ENCODE measurements at regions not wholly inside any gene's neighbourhood (a gene's known extent, or its start where the extent isn't known, plus 50 kb on each side); places are given as distances from the start of the nearest gene placed in this dataset.

DNA sequence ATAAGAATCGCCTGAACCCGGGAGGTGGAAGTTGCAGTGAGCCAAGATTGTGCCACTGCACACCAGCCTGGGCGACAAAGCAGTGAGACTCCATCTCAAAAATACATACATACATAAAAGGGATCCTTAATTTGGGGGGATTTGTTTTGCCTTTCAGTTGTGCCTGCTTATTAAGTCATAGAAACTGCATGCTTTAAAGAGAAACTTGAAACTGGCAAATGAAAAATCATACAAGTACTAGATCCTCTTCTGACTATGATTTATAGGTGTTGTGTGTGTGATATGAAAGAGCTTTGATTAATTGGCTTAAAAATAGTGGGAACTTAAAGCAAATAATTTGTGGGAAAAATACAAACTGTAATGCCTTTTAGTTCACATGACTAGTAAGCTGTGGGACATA is 963.7 kb downstream of the CNTNAP5 start:
- no peak overlapping the region for H2BK15ac ChIP-seq (ENCODE audit: low read depth, poor library complexity, severe bottlenecking)
- WGBS: 100% methylated on average over 2 of the region's 3 CpGs

DNA sequence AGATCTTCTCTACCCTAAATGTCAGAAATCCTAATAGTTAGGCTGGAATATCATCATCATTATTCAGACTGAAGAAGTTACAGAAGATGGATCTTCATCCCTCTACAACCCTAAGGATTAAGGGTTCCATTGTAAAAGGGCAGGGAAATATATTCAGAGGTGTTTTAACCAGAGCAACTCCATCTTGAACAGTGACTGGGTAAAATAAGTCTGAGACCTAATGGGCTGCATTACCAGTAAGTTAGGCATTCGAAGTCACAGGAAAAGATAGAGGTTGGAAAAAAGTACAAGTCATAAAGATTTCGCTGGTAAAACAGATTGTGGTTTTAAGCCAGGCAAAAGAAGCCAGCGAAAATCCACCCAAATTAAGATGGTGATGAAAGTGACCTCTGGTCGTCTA is 968.7 kb downstream of the CNTNAP5 start:
- no peak overlapping the region for H2AK5ac ChIP-seq (ENCODE audit: low read length, severe bottlenecking)
- no peak overlapping the region for H3K4ac ChIP-seq (ENCODE audit: low read depth in 1 of 2, low read length in 2 of 2)
- no peak overlapping the region for H3K18ac ChIP-seq (ENCODE audit: low read depth in 1 of 2, low read length in 2 of 2)
- no peak overlapping the region for H2BK5ac ChIP-seq (ENCODE audit: low read depth, low read length, poor library complexity, severe bottlenecking)
- DNase-seq: no peak
- H3K36me3 ChIP-seq (ENCODE audit: control insufficient read depth in 1 of 2, insufficient read depth in 2 of 2, low read depth in 1 of 2, low read length in 2 of 2): no peaks in the 10 kb centered on the region
- 76% methylated on average over 4 of the region's 4 CpGs for WGBS
- no peak overlapping the region for H2BK15ac ChIP-seq (ENCODE audit: low read depth, poor library complexity, severe bottlenecking)
- H4K91ac ChIP-seq (ENCODE audit: low read length): no peak overlapping the region
- H3K4me3 ChIP-seq (ENCODE audit: insufficient read depth in 1 of 2, low read depth in 1 of 2, low read length in 2 of 2): no peak overlapping the region
- H3K4me2 ChIP-seq (ENCODE audit: low read length, poor library complexity, severe bottlenecking): no peak overlapping the region
- H2AFZ ChIP-seq (ENCODE audit: low read depth, low read length): no peak overlapping the region
- H3K14ac ChIP-seq (ENCODE audit: low read length in 2 of 2): no peak overlapping the region
- no peak overlapping the region for H4K8ac ChIP-seq (ENCODE audit: low read length)
- H3K79me1 ChIP-seq (replicated peaks; ENCODE audit: low read length, poor library complexity, severe bottlenecking): no peaks in the 10 kb centered on the region
- no peak overlapping the region for H3K9ac ChIP-seq (ENCODE audit: low read length)
- H3K27me3 ChIP-seq (ENCODE audit: control insufficient read depth in 1 of 2, insufficient read depth in 1 of 2, low read length in 2 of 2): no peaks in the 10 kb centered on the region
- no peak overlapping the region for H2BK12ac ChIP-seq (ENCODE audit: low read length in 2 of 2)
- H3K23ac ChIP-seq (ENCODE audit: low read length in 2 of 2): no peak overlapping the region
- H3K27ac ChIP-seq (ENCODE audit: low read length, poor library complexity, severe bottlenecking): no peak overlapping the region
- H3K9me3 ChIP-seq (ENCODE audit: control insufficient read depth, low read length): no peaks in the 10 kb centered on the region
- no peak overlapping the region for H2BK120ac ChIP-seq (ENCODE audit: low read depth, low read length)
- no peaks in the 10 kb centered on the region for H3K4me1 ChIP-seq (ENCODE audit: control insufficient read depth, insufficient read depth, low read depth, low read length)

More for the DNA sequence above, 963.7 kb downstream of the CNTNAP5 start:
- H3K79me1 ChIP-seq (replicated peaks; ENCODE audit: low read length, poor library complexity, severe bottlenecking): no peaks in the 10 kb centered on the region
- no peak overlapping the region for H3K27ac ChIP-seq (ENCODE audit: low read length, poor library complexity, severe bottlenecking)
- H3K18ac ChIP-seq (ENCODE audit: low read depth in 1 of 2, low read length in 2 of 2): no peak overlapping the region
- no peak overlapping the region for H3K4ac ChIP-seq (ENCODE audit: low read depth in 1 of 2, low read length in 2 of 2)
- no peak overlapping the region for H3K4me3 ChIP-seq (ENCODE audit: insufficient read depth in 1 of 2, low read depth in 1 of 2, low read length in 2 of 2)
- no peak overlapping the region for H4K91ac ChIP-seq (ENCODE audit: low read length)
- no peak overlapping the region for H3K14ac ChIP-seq (ENCODE audit: low read length in 2 of 2)
- no peak overlapping the region for H3K9ac ChIP-seq (ENCODE audit: low read length)
- H2AFZ ChIP-seq (ENCODE audit: low read depth, low read length): no peak overlapping the region
- no peak overlapping the region for H2AK5ac ChIP-seq (ENCODE audit: low read length, severe bottlenecking)
- H3K4me2 ChIP-seq (ENCODE audit: low read length, poor library complexity, severe bottlenecking): no peak overlapping the region
- DNase-seq: no peak
- peaks cover 1% of the 10 kb centered on the region for H3K4me1 ChIP-seq (ENCODE audit: control insufficient read depth, insufficient read depth, low read depth, low read length)
- no peak overlapping the region for H2BK12ac ChIP-seq (ENCODE audit: low read length in 2 of 2)
- H4K8ac ChIP-seq (ENCODE audit: low read length): no peak overlapping the region
- no peaks in the 10 kb centered on the region for H3K36me3 ChIP-seq (ENCODE audit: control insufficient read depth in 1 of 2, insufficient read depth in 2 of 2, low read depth in 1 of 2, low read length in 2 of 2)
- H3K23ac ChIP-seq (ENCODE audit: low read length in 2 of 2): no peak overlapping the region
- H3K9me3 ChIP-seq (ENCODE audit: control insufficient read depth, low read length): no peaks in the 10 kb centered on the region
- no peaks in the 10 kb centered on the region for H3K27me3 ChIP-seq (ENCODE audit: control insufficient read depth in 1 of 2, insufficient read depth in 1 of 2, low read length in 2 of 2)
- no peak overlapping the region for H2BK120ac ChIP-seq (ENCODE audit: low read depth, low read length)
- no peak overlapping the region for H2BK5ac ChIP-seq (ENCODE audit: low read depth, low read length, poor library complexity, severe bottlenecking)

DNA sequence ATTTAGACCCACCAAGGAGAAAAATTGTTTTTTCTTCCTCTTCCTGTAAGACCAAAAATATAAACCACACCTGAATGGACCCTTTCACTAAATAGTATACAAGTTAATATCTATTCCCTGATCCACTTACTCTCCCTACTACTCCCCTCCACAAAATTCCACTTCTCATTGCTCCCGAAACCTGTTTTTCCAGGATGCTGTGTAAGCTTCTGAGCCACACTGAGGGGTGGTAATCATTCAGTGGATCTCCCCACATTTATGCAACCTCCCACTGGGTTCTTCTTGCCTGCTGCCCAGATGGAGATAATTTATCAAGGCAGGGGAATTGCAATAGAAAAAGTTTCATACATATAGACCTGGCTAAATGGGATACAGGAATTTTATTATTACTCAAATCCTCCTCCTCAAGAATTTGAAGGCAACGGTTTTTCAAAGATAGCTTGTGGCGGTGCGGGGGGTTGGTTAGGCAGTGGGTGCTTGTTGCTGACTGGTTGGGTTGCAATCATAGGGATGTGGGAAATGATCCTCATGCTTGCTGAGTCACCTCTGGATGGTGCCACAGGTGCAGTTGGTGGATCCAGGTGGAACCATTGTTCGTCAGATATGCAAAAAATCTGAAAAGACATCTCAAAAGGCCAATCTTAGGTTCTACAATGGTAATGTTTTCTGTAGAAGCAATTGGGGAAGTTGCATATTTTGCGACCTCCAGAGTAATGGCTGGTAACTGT is 970.3 kb downstream of the CNTNAP5 start:
- Histone ChIP-seq H3K79me1 (replicated peaks; ENCODE audit: low read length, poor library complexity, severe bottlenecking) (no peaks in the 10 kb centered on the region), H3K4me1 (ENCODE audit: control insufficient read depth, insufficient read depth, low read depth, low read length) (no peaks in the 10 kb centered on the region), H3K4me2 (ENCODE audit: low read length, poor library complexity, severe bottlenecking) (no peak overlapping the region), H3K9ac (ENCODE audit: low read length) (no peak overlapping the region), H3K4me3 (ENCODE audit: insufficient read depth in 1 of 2, low read depth in 1 of 2, low read length in 2 of 2) (no peak overlapping the region), H2BK12ac (ENCODE audit: low read length in 2 of 2) (no peak overlapping the region), H3K4ac (ENCODE audit: low read depth in 1 of 2, low read length in 2 of 2) (no peak overlapping the region), H2AK5ac (ENCODE audit: low read length, severe bottlenecking) (no peak overlapping the region), H3K23ac (ENCODE audit: low read length in 2 of 2) (no peak overlapping the region), H3K14ac (ENCODE audit: low read length in 2 of 2) (no peak overlapping the region), H3K27me3 (ENCODE audit: control insufficient read depth in 1 of 2, insufficient read depth in 1 of 2, low read length in 2 of 2) (no peaks in the 10 kb centered on the region), H3K9me3 (ENCODE audit: control insufficient read depth, low read length) (no peaks in the 10 kb centered on the region), H4K8ac (ENCODE audit: low read length) (no peak overlapping the region), H4K91ac (ENCODE audit: low read length) (no peak overlapping the region), H3K27ac (ENCODE audit: low read length, poor library complexity, severe bottlenecking) (no peak overlapping the region), H3K18ac (ENCODE audit: low read depth in 1 of 2, low read length in 2 of 2) (no peak overlapping the region), H2BK5ac (ENCODE audit: low read depth, low read length, poor library complexity, severe bottlenecking) (no peak overlapping the region), H2BK120ac (ENCODE audit: low read depth, low read length) (no peak overlapping the region), H3K36me3 (ENCODE audit: control insufficient read depth in 1 of 2, insufficient read depth in 2 of 2, low read depth in 1 of 2, low read length in 2 of 2) (no peaks in the 10 kb centered on the region), H2BK15ac (ENCODE audit: low read depth, poor library complexity, severe bottlenecking) (no peak overlapping the region), H2AFZ (ENCODE audit: low read depth, low read length) (no peak overlapping the region)
- WGBS: 72% methylated on average over 5 of the region's 6 CpGs
- no peak for DNase-seq

DNA sequence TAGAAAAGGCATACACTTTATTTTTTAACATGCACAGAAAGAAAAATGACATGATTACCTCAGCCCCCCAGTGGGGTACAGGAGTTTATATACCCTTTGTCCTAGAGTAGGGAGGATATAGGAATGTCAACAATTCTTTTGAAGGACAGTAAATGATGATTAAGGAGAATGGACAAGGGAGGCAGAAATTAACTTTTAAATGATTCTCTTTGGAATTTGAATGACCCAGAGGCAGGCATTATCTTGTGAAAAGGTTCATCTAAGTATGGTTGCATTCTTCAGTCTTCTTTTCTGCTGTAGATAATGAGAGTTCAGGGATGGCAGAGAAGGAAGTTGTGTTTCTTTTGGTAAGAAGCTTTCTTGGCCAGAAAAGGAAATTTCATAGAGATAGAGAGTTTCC is 971.3 kb downstream of the CNTNAP5 start:
- Histone ChIP-seq H3K9me3 (ENCODE audit: control insufficient read depth, low read length) (no peaks in the 10 kb centered on the region), H4K91ac (ENCODE audit: low read length) (no peak overlapping the region), H2AK5ac (ENCODE audit: low read length, severe bottlenecking) (no peak overlapping the region), H2BK15ac (ENCODE audit: low read depth, poor library complexity, severe bottlenecking) (no peak overlapping the region), H3K27me3 (ENCODE audit: control insufficient read depth in 1 of 2, insufficient read depth in 1 of 2, low read length in 2 of 2) (no peaks in the 10 kb centered on the region), H3K4me2 (ENCODE audit: low read length, poor library complexity, severe bottlenecking) (no peak overlapping the region), H3K4me1 (ENCODE audit: control insufficient read depth, insufficient read depth, low read depth, low read length) (no peaks in the 10 kb centered on the region), H3K14ac (ENCODE audit: low read length in 2 of 2) (no peak overlapping the region), H4K8ac (ENCODE audit: low read length) (no peak overlapping the region), H2AFZ (ENCODE audit: low read depth, low read length) (no peak overlapping the region), H3K23ac (ENCODE audit: low read length in 2 of 2) (no peak overlapping the region), H3K4ac (ENCODE audit: low read depth in 1 of 2, low read length in 2 of 2) (no peak overlapping the region), H3K9ac (ENCODE audit: low read length) (no peak overlapping the region), H3K18ac (ENCODE audit: low read depth in 1 of 2, low read length in 2 of 2) (no peak overlapping the region), H3K79me1 (replicated peaks; ENCODE audit: low read length, poor library complexity, severe bottlenecking) (no peaks in the 10 kb centered on the region), H3K27ac (ENCODE audit: low read length, poor library complexity, severe bottlenecking) (no peak overlapping the region), H2BK5ac (ENCODE audit: low read depth, low read length, poor library complexity, severe bottlenecking) (no peak overlapping the region), H3K4me3 (ENCODE audit: insufficient read depth in 1 of 2, low read depth in 1 of 2, low read length in 2 of 2) (no peak overlapping the region), H2BK120ac (ENCODE audit: low read depth, low read length) (no peak overlapping the region), H2BK12ac (ENCODE audit: low read length in 2 of 2) (no peak overlapping the region), H3K36me3 (ENCODE audit: control insufficient read depth in 1 of 2, insufficient read depth in 2 of 2, low read depth in 1 of 2, low read length in 2 of 2) (no peaks in the 10 kb centered on the region)
- DNase-seq: no peak
